AG10803 (cell line): ENCODE measurements at regions not wholly inside any gene's neighbourhood (a gene's known extent, or its start where the extent isn't known, plus 50 kb on each side); places are given as distances from the start of the nearest gene placed in this dataset.

Experiments
- DNase-seq: peaks from one replicate; pipeline ENCODE4 v3.0.0; 2010; ENCODE audit warnings: low read depth
- H3K4me3 ChIP-seq: 2 replicates; pipeline ENCODE4 v1.5.1; 2011; ENCODE audit warnings: mild to moderate bottlenecking, low read length, control low read depth
- CTCF ChIP-seq: conservative IDR thresholded peaks from 2 replicates; pipeline ENCODE4 v1.5.1; 2011; ENCODE audit warnings: mild to moderate bottlenecking, low read length, control low read depth, inconsistent platforms

GRCh38 chr13:72160977-72161376 is 294.0 kb upstream of the DACH1 start:
- DNase-seq: no peak
- no peak for TF ChIP-seq CTCF
- H3K4me3 ChIP-seq: no peak overlapping the region

GRCh38 chr13:72156760-72157159 is 289.8 kb upstream of the DACH1 start:
- no peak overlapping the region for H3K4me3 ChIP-seq
- no peak for TF ChIP-seq CTCF
- no peak for DNase-seq

GRCh38 chr13:72153272-72153671 is 286.3 kb upstream of the DACH1 start:
- no peak for DNase-seq
- TF ChIP-seq CTCF: no peak
- no peak overlapping the region for H3K4me3 ChIP-seq

GRCh38 chr13:72151241-72151640 is 284.2 kb upstream of the DACH1 start:
- peak; percentile 88 for DNase-seq
- no peak overlapping the region for H3K4me3 ChIP-seq
- TF ChIP-seq CTCF: no peak

- H3K4me3 ChIP-seq: no peak overlapping the region
- no peak for DNase-seq
- TF ChIP-seq CTCF: no peak
Measured at GRCh38 chr13:72150502-72150901, 283.5 kb upstream of the DACH1 start.

- TF ChIP-seq CTCF: no peak
- no peak for DNase-seq
- no peak overlapping the region for H3K4me3 ChIP-seq
Measured at GRCh38 chr13:72149701-72150100, 282.7 kb upstream of the DACH1 start.

GRCh38 chr13:72146816-72147215 is 279.8 kb upstream of the DACH1 start:
- H3K4me3 ChIP-seq: no peak overlapping the region
- no peak for TF ChIP-seq CTCF
- no peak for DNase-seq
